NCI-H146 treated with DMSO at 0.1 percent for 48 hours (cell line): ENCODE measurements at regions not wholly inside any gene's neighbourhood (a gene's known extent, or its start where the extent isn't known, plus 50 kb on each side); places are given as distances from the start of the nearest gene placed in this dataset.
"Not testable (repeated sequence)": the region's sequence is repeated elsewhere in the genome, so short reads cannot be mapped to it uniquely, and the experiment has no call there.

Experiments used
- DNase-seq: peaks from one replicate; lab custom pipeline; 2025; ENCODE audit not compliant: unreplicated experiment; lab: John Stamatoyannopoulos, UW

- no peak for DNase-seq
Observed at GRCh38 chr20:61094581-61094980, 157.5 kb upstream of the CDH4 start.

GRCh38 chr20:61096463-61096862, 155.6 kb upstream of the CDH4 start:
- DNase-seq = no peak

- DNase-seq = no peak
Observed at GRCh38 chr20:61099806-61100205, 152.3 kb upstream of the CDH4 start.

- DNase-seq = no peak
Observed at GRCh38 chr20:61100489-61100888, 151.6 kb upstream of the CDH4 start.

- not testable (repeated sequence) for DNase-seq
Observed at GRCh38 chr20:61101321-61101720, 150.7 kb upstream of the CDH4 start.

- no peak for DNase-seq
Observed at GRCh38 chr20:61104232-61104631, 147.8 kb upstream of the CDH4 start.

GRCh38 chr20:61105395-61105794, 146.7 kb upstream of the CDH4 start:
- DNase-seq = no peak

- no peak for DNase-seq
Observed at GRCh38 chr20:61106438-61106837, 145.6 kb upstream of the CDH4 start.

GRCh38 chr20:61109221-61109805, 142.7 kb upstream of the CDH4 start:
- no peak for DNase-seq

GRCh38 chr20:61112515-61112914, 139.5 kb upstream of the CDH4 start:
- no peak for DNase-seq

GRCh38 chr20:61113731-61114130, 138.3 kb upstream of the CDH4 start:
- DNase-seq = no peak

- DNase-seq = no peak
Observed at GRCh38 chr20:61114493-61115175, 137.4 kb upstream of the CDH4 start.

- DNase-seq = no peak
Observed at GRCh38 chr20:61115364-61116065, 136.5 kb upstream of the CDH4 start.

GRCh38 chr20:61117725-61118124, 134.3 kb upstream of the CDH4 start:
- DNase-seq = no peak

- no peak for DNase-seq
Observed at GRCh38 chr20:61118429-61119224, 133.4 kb upstream of the CDH4 start.

- no peak for DNase-seq
Observed at GRCh38 chr20:61119273-61119672, 132.8 kb upstream of the CDH4 start.

- DNase-seq = no peak
Observed at GRCh38 chr20:61119794-61120410, 132.2 kb upstream of the CDH4 start.

GRCh38 chr20:61120595-61121515, 131.2 kb upstream of the CDH4 start:
- DNase-seq = no peak

GRCh38 chr20:61121661-61122060, 130.4 kb upstream of the CDH4 start:
- no peak for DNase-seq

- no peak for DNase-seq
Observed at GRCh38 chr20:61123286-61123685, 128.8 kb upstream of the CDH4 start.
